Epithelial cell of prostate (primary cell): ENCODE measurements at regions not wholly inside any gene's neighbourhood (a gene's known extent, or its start where the extent isn't known, plus 50 kb on each side); places are given as distances from the start of the nearest gene placed in this dataset.
A peak's percentile ranks its signal among the peaks of the same experiment; 100 is the strongest.

Experiments used
- DNase-seq: peaks from one replicate; pipeline ENCODE4 v3.0.0-alpha.2; 2011; ENCODE audit warnings: low read depth, low spot score
- H3K27ac ChIP-seq: fragments of 450-650 bp; 2 replicates; pipeline ENCODE4 v1.5.1; 2017; ENCODE audit warnings: mild to moderate bottlenecking

DNA sequence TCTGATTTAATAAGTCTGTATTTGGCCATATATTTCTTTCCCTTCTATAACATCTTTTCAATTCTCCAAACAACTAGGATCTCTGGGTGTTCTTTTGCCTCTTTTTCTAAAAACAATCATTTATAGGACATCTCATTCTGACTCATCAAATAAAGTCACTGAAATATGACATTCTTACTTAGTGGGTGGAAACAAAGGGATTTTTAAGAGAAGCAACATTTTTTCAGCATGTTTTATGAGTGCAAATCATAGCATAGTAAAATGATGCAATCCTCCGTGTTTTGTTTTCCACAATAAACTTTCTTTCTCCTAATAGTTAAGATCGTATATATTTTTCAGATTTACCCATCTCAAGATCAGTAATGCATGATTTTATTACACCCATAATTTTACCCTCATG, 179.8 kb downstream of the SPCS3 start:
- peak overlapping the region; percentile 4 for H3K27ac ChIP-seq
- no peak for DNase-seq

GRCh38 chr4:176500894-176501293, 181.1 kb downstream of the SPCS3 start:
- H3K27ac ChIP-seq, result no peak overlapping the region
- DNase-seq, result no peak

DNA sequence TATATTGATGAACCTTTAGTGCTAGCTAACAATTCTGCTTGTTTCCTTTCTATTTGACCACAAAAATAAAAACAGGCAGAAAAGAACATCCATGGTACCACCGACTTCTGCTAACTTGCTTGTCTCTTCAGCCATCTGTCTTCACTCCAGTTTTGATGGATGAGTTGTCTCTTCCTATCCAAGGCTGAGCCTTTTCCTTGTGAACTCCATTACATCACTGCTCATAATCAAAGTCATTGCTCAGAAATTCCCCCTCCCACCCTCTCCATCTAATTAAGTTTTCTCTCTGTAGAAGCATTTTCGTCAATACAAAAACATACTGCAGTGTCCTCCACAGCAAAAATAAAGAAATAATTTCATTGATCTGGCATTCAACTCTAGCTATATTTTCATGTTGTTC, 184.4 kb downstream of the SPCS3 start:
- DNase-seq, result no peak

GRCh38 chr4:176507845-176508533, 188.2 kb downstream of the SPCS3 start:
- no peak for DNase-seq

More for the DNA sequence above, 184.4 kb downstream of the SPCS3 start:
- no peak overlapping the region for H3K27ac ChIP-seq

DNA sequence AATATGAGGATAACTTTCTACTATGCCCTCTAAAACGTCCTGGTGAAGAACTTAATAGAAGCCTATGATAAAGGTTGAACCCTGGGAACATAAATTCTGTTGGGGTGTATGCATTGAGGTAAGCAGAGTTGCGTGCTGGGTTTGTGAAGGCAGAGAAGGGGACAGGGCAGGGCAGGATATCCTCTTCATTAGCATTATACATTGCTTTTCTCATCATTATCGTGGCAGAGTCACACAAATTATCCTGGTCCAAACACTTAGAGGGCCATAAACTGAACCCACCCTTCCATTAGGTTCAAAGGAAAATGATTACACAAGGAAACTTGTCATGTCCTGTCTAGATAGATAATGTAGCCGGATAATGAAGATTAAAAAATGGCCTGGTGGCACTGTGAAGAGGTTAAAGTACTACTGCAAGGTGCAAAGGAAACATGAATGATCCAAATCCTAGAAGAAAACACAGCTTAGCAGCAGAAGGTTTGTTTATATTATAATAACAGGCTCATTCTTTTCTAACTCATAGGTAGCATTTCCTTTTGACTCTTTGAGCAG, 189.1 kb downstream of the SPCS3 start:
- no peak for DNase-seq
- H3K27ac ChIP-seq, result no peak overlapping the region

More at GRCh38 chr4:176507845-176508533, 188.2 kb downstream of the SPCS3 start:
- no peak overlapping the region for H3K27ac ChIP-seq

DNA sequence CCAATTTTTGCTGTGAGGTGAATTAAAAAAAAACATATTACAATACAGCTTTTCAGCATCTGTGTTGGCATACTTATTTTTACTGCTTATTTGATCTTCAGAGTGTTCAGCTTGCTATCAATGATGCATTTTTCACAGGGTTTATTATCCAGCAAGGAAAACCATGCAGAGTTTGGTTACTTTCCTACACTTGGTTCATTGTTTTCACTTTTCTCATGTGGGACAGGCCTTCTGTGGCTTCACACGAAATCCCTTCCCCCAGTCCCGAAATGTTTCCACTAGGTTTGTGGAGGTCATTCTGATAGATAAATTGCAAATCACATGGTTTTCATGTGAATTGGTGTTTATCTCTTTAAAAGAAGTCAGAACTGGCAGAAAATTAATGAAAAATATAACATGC, 205.8 kb downstream of the SPCS3 start:
- DNase-seq, result no peak
- no peak overlapping the region for H3K27ac ChIP-seq

GRCh38 chr4:176526704-176527103, 206.9 kb downstream of the SPCS3 start:
- no peak overlapping the region for H3K27ac ChIP-seq
- DNase-seq, result no peak

- no peak overlapping the region for H3K27ac ChIP-seq
- DNase-seq, result no peak
These were observed 209.8 kb downstream of the SPCS3 start for GRCh38 chr4:176529574-176529973.

GRCh38 chr4:176533159-176533558, 213.4 kb downstream of the SPCS3 start:
- DNase-seq, result no peak

DNA sequence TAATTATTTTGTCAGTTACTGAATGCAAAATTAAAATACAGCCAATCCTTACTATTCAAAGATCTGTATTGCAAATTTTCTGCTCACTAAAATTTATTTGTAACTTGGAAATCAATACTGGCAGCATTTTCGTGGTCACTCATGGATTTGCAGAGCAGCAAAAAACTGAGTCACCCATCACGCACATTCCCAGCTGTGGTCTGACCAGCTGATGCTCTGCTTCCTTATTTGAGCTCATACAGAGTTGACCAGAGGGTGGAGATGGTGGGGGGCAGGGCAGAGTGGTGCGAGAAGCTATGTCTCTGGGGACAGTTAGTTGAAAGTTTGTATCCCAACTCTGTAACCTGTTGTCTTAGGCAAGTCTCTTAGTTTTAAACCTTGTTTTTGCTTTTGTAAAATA, 214.8 kb downstream of the SPCS3 start:
- peak; percentile 34 for DNase-seq
- no peak overlapping the region for H3K27ac ChIP-seq

More at GRCh38 chr4:176533159-176533558, 213.4 kb downstream of the SPCS3 start:
- H3K27ac ChIP-seq, result no peak overlapping the region

GRCh38 chr4:176538217-176538925, 218.6 kb downstream of the SPCS3 start:
- DNase-seq, result peak; percentile 82
- H3K27ac ChIP-seq, result peak overlapping the region; percentile 89

GRCh38 chr4:176539091-176539784, 219.5 kb downstream of the SPCS3 start:
- peak overlapping the region; percentile 89 for H3K27ac ChIP-seq
- no peak for DNase-seq

DNA sequence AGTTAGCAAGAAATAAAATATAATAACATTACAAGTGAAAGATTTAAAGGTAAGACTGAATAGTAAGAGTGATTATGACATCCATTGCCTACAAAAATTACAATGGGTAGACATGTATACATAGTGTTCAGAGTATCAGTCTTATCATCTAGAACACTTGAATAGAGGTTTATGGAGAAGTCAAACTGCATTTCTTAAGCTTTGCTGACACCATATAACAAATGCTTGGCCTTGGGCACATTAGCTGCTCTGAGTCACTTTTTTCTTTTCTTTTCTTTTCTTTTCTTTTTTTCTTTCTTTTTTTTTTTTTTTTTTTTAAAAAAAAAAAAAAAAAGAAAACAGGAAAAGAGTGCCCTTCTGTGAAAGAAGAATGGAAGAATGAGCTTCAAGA, 220.0 kb downstream of the SPCS3 start:
- DNase-seq, result peak; percentile 54
- peak overlapping the region; percentile 89 for H3K27ac ChIP-seq

DNA sequence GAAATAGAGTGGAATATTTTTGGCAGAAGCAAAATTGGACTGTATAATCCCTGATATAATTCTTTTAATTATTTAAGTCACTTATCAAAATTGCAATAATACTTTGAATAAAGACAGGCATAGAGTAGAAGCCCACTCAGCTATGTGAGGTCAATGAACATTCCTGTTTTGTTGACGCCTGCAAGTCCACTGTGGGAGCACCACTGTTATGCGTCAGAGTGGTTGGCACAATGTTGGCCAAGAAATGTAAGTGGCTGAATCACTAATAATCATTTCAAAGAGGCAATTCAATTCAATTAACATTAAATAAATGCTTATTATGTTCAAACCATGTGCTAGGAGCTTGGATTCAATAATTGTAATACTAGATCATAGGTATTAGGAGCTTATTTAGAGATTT, 221.0 kb downstream of the SPCS3 start:
- no peak for DNase-seq
- peak overlapping the region; percentile 89 for H3K27ac ChIP-seq

DNA sequence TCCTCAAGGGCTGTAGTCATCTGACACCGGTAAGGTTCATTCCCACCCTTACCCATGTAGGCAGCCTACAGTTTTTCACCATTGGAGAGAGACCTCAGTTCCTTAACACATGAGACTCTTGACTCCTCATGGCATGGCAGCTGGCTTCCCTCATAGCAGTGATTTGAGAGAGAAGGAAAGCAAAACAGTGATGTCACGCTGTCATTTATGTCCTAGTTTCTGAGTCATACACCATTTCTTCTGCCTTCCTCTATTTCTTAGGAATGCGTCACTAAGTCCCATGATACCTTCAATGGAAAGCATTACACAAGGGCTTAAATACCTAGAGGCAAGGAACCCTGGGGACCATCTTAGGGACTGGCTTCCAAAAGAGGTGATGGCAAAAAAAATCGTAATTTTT, 226.1 kb downstream of the SPCS3 start:
- no peak overlapping the region for H3K27ac ChIP-seq
- no peak for DNase-seq

DNA sequence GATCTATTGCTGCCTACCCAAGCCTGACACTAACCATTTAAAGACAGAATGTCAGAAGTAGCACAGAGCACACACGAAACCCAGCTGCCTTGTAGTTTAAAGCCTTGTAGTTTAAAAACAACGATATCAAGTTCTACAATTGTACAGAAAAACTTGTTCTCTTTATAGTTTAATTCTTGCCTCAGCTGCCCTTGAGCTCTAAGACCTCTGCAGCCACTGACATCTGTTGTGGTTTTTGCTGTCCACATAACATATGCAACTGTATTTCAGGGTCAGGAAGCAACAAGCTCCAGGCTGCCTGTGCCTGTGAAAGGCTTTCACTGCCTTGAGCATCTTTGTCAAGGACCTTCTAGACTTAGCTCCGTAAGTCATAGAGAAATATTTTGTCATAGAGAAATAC, 227.2 kb downstream of the SPCS3 start:
- DNase-seq, result no peak
- no peak overlapping the region for H3K27ac ChIP-seq

DNA sequence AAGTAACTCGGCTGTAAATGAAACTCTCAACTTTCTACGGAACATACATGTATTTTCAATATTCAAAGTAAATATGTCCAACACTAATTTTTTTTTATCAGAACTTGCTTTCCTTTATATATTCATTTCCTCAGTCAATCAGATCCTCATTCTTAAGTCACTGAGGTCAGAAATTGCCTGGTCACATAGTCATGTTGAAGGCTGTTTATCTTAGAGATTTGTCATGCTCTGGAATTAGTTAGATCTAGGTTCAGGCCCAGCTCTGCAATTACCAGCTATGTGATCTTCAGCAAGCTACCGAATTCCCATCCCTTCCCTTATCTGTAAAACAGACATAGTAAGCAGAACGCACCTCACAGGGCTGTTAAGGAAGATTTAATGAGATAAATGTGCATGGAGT, 228.8 kb downstream of the SPCS3 start:
- peak overlapping the region; percentile 53 for H3K27ac ChIP-seq
- no peak for DNase-seq

GRCh38 chr4:176549161-176549865, 229.5 kb downstream of the SPCS3 start:
- peak overlapping the region; percentile 53 for H3K27ac ChIP-seq
- DNase-seq, result peak; percentile 48

GRCh38 chr4:176558661-176559060, 234.1 kb downstream of the VEGFC start:
- DNase-seq, result no peak
- H3K27ac ChIP-seq, result no peak overlapping the region

GRCh38 chr4:176561368-176561767, 231.4 kb downstream of the VEGFC start:
- no peak overlapping the region for H3K27ac ChIP-seq
- no peak for DNase-seq
